ENCODE measurements at regions not wholly inside any gene's neighbourhood (a gene's known extent, or its start where the extent isn't known, plus 50 kb on each side); places are given as distances from the start of the nearest gene placed in this dataset.

GRCh38 chr19:31717269-31717923 lies 368.2 kb upstream of the TSHZ3 start:
- no peak for DNase-seq (ENCODE audit: low read depth)
- no peak overlapping the region for H3K4me3 ChIP-seq (ENCODE audit: low read length)
- TF ChIP-seq, protein P1, sequence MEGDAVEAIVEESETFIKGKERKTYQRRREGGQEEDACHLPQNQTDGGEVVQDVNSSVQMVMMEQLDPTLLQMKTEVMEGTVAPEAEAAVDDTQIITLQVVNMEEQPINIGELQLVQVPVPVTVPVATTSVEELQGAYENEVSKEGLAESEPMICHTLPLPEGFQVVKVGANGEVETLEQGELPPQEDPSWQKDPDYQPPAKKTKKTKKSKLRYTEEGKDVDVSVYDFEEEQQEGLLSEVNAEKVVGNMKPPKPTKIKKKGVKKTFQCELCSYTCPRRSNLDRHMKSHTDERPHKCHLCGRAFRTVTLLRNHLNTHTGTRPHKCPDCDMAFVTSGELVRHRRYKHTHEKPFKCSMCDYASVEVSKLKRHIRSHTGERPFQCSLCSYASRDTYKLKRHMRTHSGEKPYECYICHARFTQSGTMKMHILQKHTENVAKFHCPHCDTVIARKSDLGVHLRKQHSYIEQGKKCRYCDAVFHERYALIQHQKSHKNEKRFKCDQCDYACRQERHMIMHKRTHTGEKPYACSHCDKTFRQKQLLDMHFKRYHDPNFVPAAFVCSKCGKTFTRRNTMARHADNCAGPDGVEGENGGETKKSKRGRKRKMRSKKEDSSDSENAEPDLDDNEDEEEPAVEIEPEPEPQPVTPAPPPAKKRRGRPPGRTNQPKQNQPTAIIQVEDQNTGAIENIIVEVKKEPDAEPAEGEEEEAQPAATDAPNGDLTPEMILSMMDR (conservative IDR thresholded peaks at IDR 0.05; ENCODE audit: low read depth, low read length), result no peak

- DNase-seq (ENCODE audit: low read depth), result no peak
- H3K4me3 ChIP-seq (ENCODE audit: low read length), result no peak overlapping the region
- TF ChIP-seq, protein P1 (conservative IDR thresholded peaks at IDR 0.05; ENCODE audit: low read depth, low read length), result no peak
These were observed 368.8 kb upstream of the TSHZ3 start for GRCh38 chr19:31718032-31718431.

DNA sequence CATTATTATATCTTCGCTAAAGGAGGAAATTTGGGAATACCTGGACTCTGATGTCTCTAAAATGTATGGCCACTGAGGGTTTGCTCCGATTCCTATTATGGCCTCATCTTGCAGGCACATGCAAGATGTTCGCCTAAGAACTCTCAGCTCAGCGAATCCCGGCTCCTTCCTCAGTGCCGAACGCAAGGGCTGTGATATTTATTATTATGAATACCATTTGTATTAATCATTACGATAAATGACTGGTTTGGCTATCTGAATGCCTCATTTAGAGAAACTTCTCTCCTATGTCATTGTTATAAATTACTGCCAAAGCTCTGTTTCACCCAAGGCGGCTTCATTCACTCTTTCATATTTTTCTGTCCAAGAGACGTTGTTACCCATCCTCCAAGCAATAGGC lies 369.7 kb upstream of the TSHZ3 start:
- no peak for DNase-seq (ENCODE audit: low read depth)
- no peak overlapping the region for H3K4me3 ChIP-seq (ENCODE audit: low read length)
- TF ChIP-seq, protein P1 (conservative IDR thresholded peaks at IDR 0.05; ENCODE audit: low read depth, low read length), result no peak

DNA sequence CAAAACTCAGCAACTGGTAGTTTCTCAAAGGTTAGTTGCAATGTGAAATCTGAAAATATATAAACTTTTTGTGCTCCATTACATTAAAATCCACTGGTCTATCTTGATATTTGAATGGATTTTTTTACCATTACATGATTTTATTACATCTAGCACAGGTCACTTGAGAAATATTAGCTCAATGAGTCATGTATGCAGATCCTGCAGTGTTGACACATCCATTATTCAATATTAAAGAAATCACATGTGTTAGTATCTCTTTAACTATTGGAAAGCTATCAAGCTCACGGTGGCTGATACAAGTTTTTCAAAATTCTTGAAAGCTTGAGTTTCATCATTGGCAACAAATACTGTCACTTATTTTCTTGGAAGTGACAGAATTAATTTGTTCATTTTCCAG lies 373.9 kb upstream of the TSHZ3 start:
- TF ChIP-seq, protein P1 (conservative IDR thresholded peaks at IDR 0.05; ENCODE audit: low read depth, low read length), result no peak
- H3K4me3 ChIP-seq (ENCODE audit: low read length), result no peak overlapping the region
- DNase-seq (ENCODE audit: low read depth), result no peak

- H3K4me3 ChIP-seq (ENCODE audit: low read length), result no peak overlapping the region
- DNase-seq (ENCODE audit: low read depth), result no peak
- TF ChIP-seq, protein P1 (conservative IDR thresholded peaks at IDR 0.05; ENCODE audit: low read depth, low read length), result no peak
These were observed 375.8 kb upstream of the TSHZ3 start for GRCh38 chr19:31725051-31725450.

- no peak overlapping the region for H3K4me3 ChIP-seq (ENCODE audit: low read length)
- TF ChIP-seq, protein P1 (conservative IDR thresholded peaks at IDR 0.05; ENCODE audit: low read depth, low read length), result no peak
- no peak for DNase-seq (ENCODE audit: low read depth)
These were observed 378.3 kb upstream of the TSHZ3 start for GRCh38 chr19:31727536-31727935.

GRCh38 chr19:31730270-31730669 lies 381.0 kb upstream of the TSHZ3 start:
- DNase-seq (ENCODE audit: low read depth), result no peak
- no peak overlapping the region for H3K4me3 ChIP-seq (ENCODE audit: low read length)
- TF ChIP-seq, protein P1 (conservative IDR thresholded peaks at IDR 0.05; ENCODE audit: low read depth, low read length), result no peak
